Fibroblast of skin of back (primary cell): ENCODE measurements at regions not wholly inside any gene's neighbourhood (a gene's known extent, or its start where the extent isn't known, plus 50 kb on each side); places are given as distances from the start of the nearest gene placed in this dataset.
A peak's percentile ranks its signal among the peaks of the same experiment; 100 is the strongest.

ENCODE experiments used
- DNase-seq: peaks from one replicate; pipeline ENCODE4 v3.0.0-alpha.2; 2013

DNA sequence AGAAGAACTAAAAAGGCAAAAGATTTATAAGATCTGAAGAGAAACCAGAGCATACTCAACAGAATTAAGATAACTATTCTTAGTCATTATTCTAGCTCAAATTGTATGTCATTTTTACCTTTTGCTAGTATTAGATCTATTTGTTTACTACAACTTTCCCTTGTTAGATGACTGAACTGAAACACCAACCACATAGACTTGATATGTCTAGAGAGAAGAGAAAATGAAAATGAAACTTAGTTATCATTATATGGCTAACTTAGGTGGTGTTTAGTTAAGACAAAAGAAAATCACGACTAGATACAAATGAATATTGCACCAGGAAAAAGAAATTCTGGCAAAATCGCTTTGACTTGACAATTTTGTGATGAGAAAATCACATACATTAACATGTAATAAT, 690.8 kb downstream of the PCDH18 start:
- DNase-seq = no peak

GRCh38 chr4:136838607-136839006, 693.7 kb downstream of the PCDH18 start:
- no peak for DNase-seq

- no peak for DNase-seq
These were observed 700.7 kb downstream of the PCDH18 start for GRCh38 chr4:136831553-136831952.

DNA sequence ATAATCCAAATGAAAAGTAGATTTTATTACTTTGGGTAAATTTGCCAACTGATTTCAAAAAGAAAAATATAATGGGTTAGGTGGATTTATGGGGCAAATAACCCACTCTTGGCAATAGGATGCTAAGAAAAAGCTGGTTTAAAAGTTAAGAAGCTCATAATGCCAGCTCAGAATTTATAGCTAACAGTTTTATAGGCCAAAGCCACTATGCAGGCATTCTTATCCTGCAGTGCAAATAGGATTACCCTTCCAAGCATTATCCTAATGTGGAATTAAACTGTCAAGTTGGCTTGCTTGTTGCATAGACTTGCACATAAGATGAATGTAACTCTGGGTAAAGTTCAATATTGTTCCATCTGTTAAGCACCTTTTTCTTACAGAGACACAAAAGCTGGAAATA, 703.0 kb downstream of the PCDH18 start:
- DNase-seq = no peak

- DNase-seq = no peak
These were observed 709.3 kb downstream of the PCDH18 start for GRCh38 chr4:136823020-136823419.

- peak; percentile 12 for DNase-seq
These were observed 713.4 kb downstream of the PCDH18 start for GRCh38 chr4:136818811-136819330.

GRCh38 chr4:136812100-136812880, 720.0 kb downstream of the PCDH18 start:
- DNase-seq = no peak

DNA sequence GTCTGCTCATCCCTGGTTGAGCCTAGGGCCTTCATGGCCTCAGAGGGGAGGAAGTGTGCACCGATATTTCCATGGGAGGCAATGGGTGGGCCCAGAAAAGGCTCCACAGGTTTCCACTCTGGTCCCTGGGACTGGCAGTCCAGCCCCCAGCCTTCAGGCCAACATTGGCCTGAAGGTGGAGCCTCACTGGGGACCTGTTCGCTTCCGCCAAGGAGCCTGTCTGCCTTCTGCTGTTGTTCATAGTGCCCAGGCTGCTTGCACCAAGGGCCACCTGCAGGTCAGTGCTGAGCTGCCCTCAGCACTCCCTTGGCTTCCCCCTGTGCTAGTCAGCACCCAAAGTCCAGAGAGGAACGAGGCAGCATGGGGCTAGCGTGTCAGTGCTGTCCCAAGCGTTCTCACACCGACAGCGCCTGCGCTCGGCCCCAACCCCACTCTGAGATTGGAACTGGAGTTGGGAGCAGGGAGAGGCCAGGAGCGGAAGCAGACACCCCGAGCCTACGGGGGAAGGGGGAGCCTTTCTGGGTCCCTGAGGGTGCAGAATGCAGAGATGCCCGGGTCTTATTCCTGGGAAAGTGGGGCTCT, 720.7 kb downstream of the PCDH18 start:
- no peak for DNase-seq

GRCh38 chr4:136810626-136811025, 721.7 kb downstream of the PCDH18 start:
- DNase-seq = no peak

DNA sequence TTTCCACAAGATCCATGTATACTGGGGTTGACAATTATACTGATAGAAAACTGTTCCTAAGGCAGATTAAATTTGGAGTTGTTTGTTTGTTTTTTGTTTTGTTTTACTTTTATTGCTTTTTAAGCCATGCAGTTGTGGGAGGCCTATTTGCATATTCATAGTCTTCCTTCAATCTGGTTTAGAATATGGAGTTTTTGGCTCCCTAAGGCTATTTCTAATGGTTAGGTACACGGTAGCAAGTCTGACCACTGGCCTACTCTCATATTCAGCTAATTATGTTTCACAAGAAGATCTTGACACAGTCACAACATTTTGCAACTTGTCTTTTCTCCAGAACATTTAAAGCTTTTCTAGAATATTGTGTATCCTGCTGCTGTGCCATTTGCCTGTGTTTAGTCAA, 725.5 kb downstream of the PCDH18 start:
- DNase-seq = no peak

- DNase-seq = no peak
These were observed 726.7 kb downstream of the PCDH18 start for GRCh38 chr4:136805617-136806016.

GRCh38 chr4:136803433-136803832, 728.9 kb downstream of the PCDH18 start:
- no peak for DNase-seq

- DNase-seq = no peak
These were observed 732.0 kb downstream of the PCDH18 start for GRCh38 chr4:136800248-136800647.

GRCh38 chr4:136796953-136797352, 735.3 kb downstream of the PCDH18 start:
- DNase-seq = no peak

GRCh38 chr4:136793848-136794247, 738.4 kb downstream of the PCDH18 start:
- no peak for DNase-seq

DNA sequence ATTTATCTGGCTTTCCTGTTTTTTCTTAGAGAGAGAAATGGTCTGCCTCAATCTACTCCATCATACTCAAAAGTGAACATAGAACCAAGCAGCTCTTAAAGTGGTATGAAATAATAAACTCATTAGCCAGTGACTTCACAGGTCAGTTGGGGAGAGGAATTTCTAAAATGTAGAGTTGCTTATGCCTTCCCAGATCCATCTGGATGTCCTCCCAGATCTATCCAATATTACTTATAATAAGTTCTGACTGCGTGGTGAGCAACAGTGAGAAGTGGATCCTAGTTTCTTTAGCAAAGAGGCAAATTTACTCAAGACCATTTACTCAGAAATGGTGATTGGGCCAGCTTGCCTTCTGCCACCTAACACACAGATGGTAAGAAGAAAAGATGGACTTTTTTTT, 748.0 kb downstream of the PCDH18 start:
- DNase-seq = no peak

DNA sequence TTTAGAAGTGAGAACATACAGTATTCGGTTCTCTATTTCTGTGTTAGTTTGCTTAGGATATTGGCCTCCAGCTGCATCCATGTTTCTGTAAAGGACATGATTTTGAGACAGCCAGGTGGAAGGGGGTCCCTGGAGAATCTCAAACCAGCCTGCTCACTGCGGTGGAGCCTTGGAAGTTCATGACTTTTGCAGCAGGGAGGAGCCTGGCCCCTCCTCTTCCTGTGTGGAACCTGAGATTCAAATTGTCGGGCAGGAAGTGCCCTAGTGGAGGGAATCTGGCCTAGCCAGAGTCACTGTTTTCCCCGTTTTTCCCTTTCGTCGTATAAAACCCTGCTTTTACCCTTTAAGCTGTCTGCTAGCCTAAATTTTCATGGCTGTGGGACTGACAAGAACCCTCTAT, 762.6 kb downstream of the PCDH18 start:
- DNase-seq = no peak

- DNase-seq = no peak
These were observed 763.4 kb downstream of the PCDH18 start for GRCh38 chr4:136768925-136769275.

GRCh38 chr4:136768213-136768924, 763.9 kb downstream of the PCDH18 start:
- no peak for DNase-seq

GRCh38 chr4:136763919-136764318, 768.4 kb downstream of the PCDH18 start:
- no peak for DNase-seq

DNA sequence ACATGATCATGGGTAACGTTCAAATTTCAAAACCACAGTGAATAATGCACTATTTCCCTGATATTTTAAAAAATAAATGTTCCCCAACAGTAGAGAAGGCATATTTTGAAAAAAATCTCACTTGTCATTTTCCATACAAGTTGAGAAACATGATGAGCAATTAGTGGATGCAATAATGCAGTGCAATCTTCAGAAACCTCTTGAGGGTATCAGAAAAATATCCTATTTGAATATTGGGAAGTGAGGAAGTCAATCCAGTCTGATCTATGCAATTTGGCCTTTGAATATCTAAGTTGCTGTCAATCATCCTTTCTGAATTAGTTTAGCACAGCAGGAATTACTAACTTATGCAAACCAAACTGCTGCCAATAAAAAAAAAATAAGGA, 776.8 kb downstream of the PCDH18 start:
- no peak for DNase-seq

DNA sequence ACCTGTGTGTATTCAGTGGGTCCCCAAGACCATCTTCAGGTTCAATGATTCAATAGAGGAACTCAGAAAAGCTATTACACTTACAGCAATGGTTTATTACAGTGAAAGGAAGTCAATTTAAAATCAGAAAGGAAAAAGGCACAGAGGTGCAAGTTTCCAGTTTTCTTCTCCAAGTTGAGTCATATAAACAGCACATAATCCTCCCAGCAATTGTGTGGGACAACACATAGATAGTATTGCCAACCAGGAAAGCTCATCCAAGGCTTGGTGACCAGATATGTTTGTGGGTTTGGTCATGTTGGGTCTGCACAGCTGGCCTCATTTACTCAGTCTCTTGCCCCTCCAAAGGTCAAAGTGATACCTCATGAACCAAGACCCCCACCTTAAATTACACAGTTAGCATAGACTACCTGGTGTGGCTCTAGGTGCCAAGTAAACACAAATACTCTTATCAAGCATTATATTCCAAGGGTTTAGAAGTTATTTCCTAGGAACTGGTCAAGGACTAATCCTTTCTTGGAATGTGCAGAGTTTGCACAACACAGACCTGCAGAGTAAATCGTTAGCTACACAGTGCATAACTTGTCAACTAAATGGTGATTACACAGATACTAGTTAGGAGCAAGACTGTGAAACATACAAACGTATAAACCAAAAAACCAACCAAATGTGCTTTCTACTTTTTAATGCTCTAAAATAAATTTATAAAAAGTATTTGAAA, 777.3 kb downstream of the PCDH18 start:
- no peak for DNase-seq

- peak; percentile 17 for DNase-seq
These were observed 780.7 kb downstream of the PCDH18 start for GRCh38 chr4:136751556-136751955.
